Left cardiac atrium (tissue), 4 donors: ENCODE measurements at regions not wholly inside any gene's neighbourhood (a gene's known extent, or its start where the extent isn't known, plus 50 kb on each side); places are given as distances from the start of the nearest gene placed in this dataset.
"Not testable (repeated sequence)": the region's sequence is repeated elsewhere in the genome, so short reads cannot be mapped to it uniquely, and the experiment has no call there.

Experiments
- ATAC-seq, 2 donors: fragments of 200-7000 bp; cut with Tn5 transposase; one replicate each; pipeline ENCODE4 v1.9.1; 2020; ENCODE audit warnings: mild to moderate bottlenecking in 2 of 2, moderate library complexity in 2 of 2
- DNase-seq: peaks from one replicate; pipeline ENCODE4 v3.0.0-alpha.2; 2020
- intact Hi-C, 2 donors: fragments of 100-400 bp; cut with DNase I; formaldehyde crosslinking; loops; one replicate each; pipeline versions ENCODE4 v1.14.1 to v1.15.1; 2022 to 2023
- donor health status: DM: no; HTN: yes; CAD: no.
- donor health status: DM: no; HTN: yes; CAD: no; lungs with severe emphysema.
- donor health status: DM: yes; HTN: yes; CAD: no.
- donor health status: Dilated cardiomyopathy.

GRCh38 chr18:40272630-40273231 is 1682.3 kb upstream of the PIK3C3 start:
- DNase-seq (no peak), ATAC-seq (no peak)
- intact Hi-C loops: no loop called here

- no peak for ATAC-seq
- intact Hi-C loops: loop anchor here in 1 of 2 donors (10.0 kb wide), 1 partner anchor 64 kb away; no protein-coding TSS in a partner anchor
- DNase-seq: no peak
These were observed 1695.8 kb upstream of the PIK3C3 start for GRCh38 chr18:40259115-40259835.

- ATAC-seq (no peak), DNase-seq (no peak)
- intact Hi-C loops: loop anchor here in 1 of 2 donors (10.0 kb wide), 1 partner anchor 64 kb away; no protein-coding TSS in a partner anchor
These were observed 1696.7 kb upstream of the PIK3C3 start for GRCh38 chr18:40258311-40258710.

- DNase-seq (no peak), ATAC-seq (no peak)
- intact Hi-C loops: loop anchor here in 1 of 2 donors (10.0 kb wide), 1 partner anchor 55 kb away; no protein-coding TSS in a partner anchor
These were observed 1704.8 kb upstream of the PIK3C3 start for GRCh38 chr18:40250236-40250635.

GRCh38 chr18:40249390-40250080 is 1705.5 kb upstream of the PIK3C3 start:
- intact Hi-C loops: loop anchor here in 1 of 2 donors (10.0 kb wide), 1 partner anchor 55 kb away; no protein-coding TSS in a partner anchor
- no peak for ATAC-seq
- no peak for DNase-seq

- DNase-seq, intact Hi-C loops, ATAC-seq: not testable (repeated sequence)
These were observed 1709.4 kb upstream of the PIK3C3 start for GRCh38 chr18:40245612-40246011.

GRCh38 chr18:40243607-40244006 is 1711.4 kb upstream of the PIK3C3 start:
- intact Hi-C loops: no loop called here
- no peak for ATAC-seq
- DNase-seq: no peak

- ATAC-seq: no peak
- intact Hi-C loops: no loop called here
These were observed 1719.2 kb upstream of the PIK3C3 start for GRCh38 chr18:40235836-40236235.

GRCh38 chr18:40235323-40235722 is 1719.7 kb upstream of the PIK3C3 start:
- DNase-seq: no peak
- no peak for ATAC-seq
- intact Hi-C loops: no loop called here

More at GRCh38 chr18:40235836-40236235, 1719.2 kb upstream of the PIK3C3 start:
- no peak for DNase-seq

GRCh38 chr18:40233931-40234616 is 1721.0 kb upstream of the PIK3C3 start:
- DNase-seq (no peak), ATAC-seq (no peak)
- intact Hi-C loops: no loop called here

- ATAC-seq: no peak
- DNase-seq: no peak
- intact Hi-C loops: no loop called here
These were observed 1732.3 kb upstream of the PIK3C3 start for GRCh38 chr18:40222776-40223175.

- ATAC-seq (no peak), DNase-seq (no peak)
- intact Hi-C loops: no loop called here
These were observed 1738.2 kb upstream of the PIK3C3 start for GRCh38 chr18:40216856-40217255.

- DNase-seq (no peak), ATAC-seq (no peak)
- intact Hi-C loops: no loop called here
These were observed 1739.1 kb upstream of the PIK3C3 start for GRCh38 chr18:40215979-40216378.

GRCh38 chr18:40210696-40211095 is 1744.3 kb upstream of the PIK3C3 start:
- ATAC-seq: no peak
- no peak for DNase-seq
- intact Hi-C loops: no loop called here

- DNase-seq (no peak), ATAC-seq (no peak)
- intact Hi-C loops: no loop called here
These were observed 1746.1 kb upstream of the PIK3C3 start for GRCh38 chr18:40208958-40209357.

- intact Hi-C loops: loop anchor here in 1 of 2 donors (10.0 kb wide), 1 partner anchor 57 kb away; no protein-coding TSS in a partner anchor
- ATAC-seq (no peak), DNase-seq (no peak)
These were observed 1757.3 kb upstream of the PIK3C3 start for GRCh38 chr18:40197711-40198110.

GRCh38 chr18:40186677-40187076 is 1768.4 kb upstream of the PIK3C3 start:
- intact Hi-C loops: no loop called here
- ATAC-seq: no peak
- no peak for DNase-seq

GRCh38 chr18:40179729-40180461 is 1775.1 kb upstream of the PIK3C3 start:
- ATAC-seq (no peak), DNase-seq (no peak)
- intact Hi-C loops: no loop called here

GRCh38 chr18:40168026-40168425 is 1787.0 kb upstream of the PIK3C3 start:
- ATAC-seq: no peak
- intact Hi-C loops: no loop called here
- DNase-seq: no peak
